Activated naive CD8-positive, alpha-beta T cell treated with anti-CD3 and anti-CD28 coated beads for 36 hours (primary cell): ENCODE measurements at regions not wholly inside any gene's neighbourhood (a gene's known extent, or its start where the extent isn't known, plus 50 kb on each side); places are given as distances from the start of the nearest gene placed in this dataset.

Source experiments
- DNase-seq: peaks from one replicate; pipeline ENCODE4 v3.0.0; 2021
- H3K27ac Mint-ChIP-seq: one replicate; pipeline ENCODE4 v1.8.0; 2022; ENCODE audit warnings: mild to moderate bottlenecking, moderate library complexity, mixed read lengths
- H3K27me3 Mint-ChIP-seq: one replicate; pipeline ENCODE4 v1.8.0; 2022; ENCODE audit warnings: mild to moderate bottlenecking, mixed read lengths
- H3K36me3 Mint-ChIP-seq: one replicate; pipeline ENCODE4 v1.8.0; 2021; ENCODE audit warnings: mild to moderate bottlenecking, mixed read lengths
- H3K4me1 Mint-ChIP-seq: one replicate; pipeline ENCODE4 v1.8.0; 2021; ENCODE audit warnings: mixed read lengths
- H3K4me3 Mint-ChIP-seq: one replicate; pipeline ENCODE4 v1.8.0; 2022; ENCODE audit warnings: mild to moderate bottlenecking, moderate library complexity, mixed read lengths
- H3K9me3 Mint-ChIP-seq: one replicate; pipeline ENCODE4 v1.8.0; 2022; ENCODE audit warnings: mixed read lengths

GRCh38 chr6:25022140-25022553 lies 86.4 kb upstream of the RIPOR2 start:
- DNase-seq = no peak
- Mint-ChIP-seq H3K36me3 (no peaks in the 10 kb centered on the region), H3K27me3 (no peaks in the 10 kb centered on the region), H3K27ac (no peak overlapping the region), H3K4me1 (peaks cover 47% of the 10 kb centered on the region), H3K9me3 (no peaks in the 10 kb centered on the region), H3K4me3 (no peak overlapping the region)

DNA sequence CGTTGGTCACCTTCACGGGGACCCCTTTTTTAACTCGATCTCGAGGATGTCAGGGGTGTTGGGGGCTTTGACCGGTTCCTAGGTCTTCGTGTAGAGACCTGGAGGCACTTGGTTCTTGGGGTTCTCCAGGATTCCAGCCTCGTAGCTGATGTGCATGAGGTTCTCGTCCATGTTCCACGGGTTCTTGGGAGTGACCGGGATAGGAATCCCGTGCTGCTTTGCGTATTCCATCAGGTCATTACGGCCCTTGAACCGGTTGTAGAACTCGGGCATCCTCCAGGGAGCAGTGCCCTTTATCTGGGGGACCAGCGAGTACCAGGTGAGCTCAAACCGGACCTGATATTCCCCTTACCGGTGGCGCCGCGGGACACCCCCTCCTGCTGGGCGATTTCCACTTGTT lies 88.0 kb upstream of the RIPOR2 start:
- Mint-ChIP-seq H3K27me3 (no peaks in the 10 kb centered on the region), H3K9me3 (no peaks in the 10 kb centered on the region)

GRCh38 chr6:25024821-25025220 lies 89.1 kb upstream of the RIPOR2 start:
- Mint-ChIP-seq H3K27ac (peak overlapping the region; percentile 12), H3K36me3 (no peaks in the 10 kb centered on the region), H3K4me1 (peaks cover 46% of the 10 kb centered on the region), H3K9me3 (no peaks in the 10 kb centered on the region), H3K4me3 (no peak overlapping the region), H3K27me3 (no peaks in the 10 kb centered on the region)
- DNase-seq = no peak

More for the DNA sequence above, 88.0 kb upstream of the RIPOR2 start:
- Mint-ChIP-seq H3K4me1 (peaks cover 42% of the 10 kb centered on the region), H3K4me3 (no peak overlapping the region), H3K36me3 (no peaks in the 10 kb centered on the region), H3K27ac (no peak overlapping the region)
- no peak for DNase-seq

GRCh38 chr6:25025248-25025918 lies 89.6 kb upstream of the RIPOR2 start:
- Mint-ChIP-seq H3K27me3 (no peaks in the 10 kb centered on the region), H3K4me1 (peaks cover 43% of the 10 kb centered on the region)

DNA sequence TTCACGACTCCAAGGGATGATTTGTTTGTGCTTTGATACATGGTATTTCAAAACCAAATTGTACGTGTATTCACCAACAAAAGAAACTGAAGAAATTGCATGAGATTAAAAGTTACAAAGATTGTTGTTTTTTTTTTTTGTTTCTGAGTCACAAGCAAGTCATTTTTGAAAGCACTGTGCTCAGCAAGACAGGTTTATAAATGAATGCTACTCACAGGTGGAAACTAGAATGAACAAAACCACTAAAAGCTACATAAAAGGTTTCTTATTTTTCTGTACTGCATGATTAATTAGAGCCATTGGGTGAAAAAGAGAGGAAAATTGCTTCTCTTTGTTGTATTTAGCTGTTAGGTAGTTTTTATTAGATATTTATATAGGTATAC lies 90.2 kb upstream of the RIPOR2 start:
- peak overlapping the region; percentile 84 for H3K27ac Mint-ChIP-seq
- no peaks in the 10 kb centered on the region for H3K36me3 Mint-ChIP-seq

More at GRCh38 chr6:25025248-25025918, 89.6 kb upstream of the RIPOR2 start:
- H3K9me3 Mint-ChIP-seq = no peaks in the 10 kb centered on the region
- no peak for DNase-seq
- H3K4me3 Mint-ChIP-seq = peak overlapping the region; percentile 63
- H3K27ac Mint-ChIP-seq = peak overlapping the region; percentile 84
- no peaks in the 10 kb centered on the region for H3K36me3 Mint-ChIP-seq

GRCh38 chr6:25026723-25027122 lies 91.0 kb upstream of the RIPOR2 start:
- Mint-ChIP-seq H3K4me1 (peaks cover 40% of the 10 kb centered on the region), H3K27ac (peak overlapping the region; percentile 45), H3K36me3 (no peaks in the 10 kb centered on the region), H3K4me3 (no peak overlapping the region), H3K27me3 (no peaks in the 10 kb centered on the region), H3K9me3 (no peaks in the 10 kb centered on the region)
- DNase-seq = no peak

More for the DNA sequence above, 90.2 kb upstream of the RIPOR2 start:
- peak overlapping the region; percentile 63 for H3K4me3 Mint-ChIP-seq
- H3K9me3 Mint-ChIP-seq = no peaks in the 10 kb centered on the region
- H3K4me1 Mint-ChIP-seq = peaks cover 41% of the 10 kb centered on the region
- no peak for DNase-seq
- no peaks in the 10 kb centered on the region for H3K27me3 Mint-ChIP-seq

- peak overlapping the region; percentile 60 for H3K4me3 Mint-ChIP-seq
- peak; percentile 79 for DNase-seq
- H3K36me3 Mint-ChIP-seq = no peaks in the 10 kb centered on the region
- peaks cover 35% of the 10 kb centered on the region for H3K4me1 Mint-ChIP-seq
- peak overlapping the region; percentile 79 for H3K27ac Mint-ChIP-seq
- H3K27me3 Mint-ChIP-seq = no peaks in the 10 kb centered on the region
- H3K9me3 Mint-ChIP-seq = no peaks in the 10 kb centered on the region
These were observed 91.6 kb upstream of the RIPOR2 start for GRCh38 chr6:25027221-25027916.

- DNase-seq = no peak
- Mint-ChIP-seq H3K9me3 (no peaks in the 10 kb centered on the region), H3K27ac (no peak overlapping the region), H3K36me3 (no peaks in the 10 kb centered on the region), H3K4me1 (peaks cover 37% of the 10 kb centered on the region), H3K27me3 (no peaks in the 10 kb centered on the region), H3K4me3 (no peak overlapping the region)
These were observed 92.6 kb upstream of the RIPOR2 start for GRCh38 chr6:25028328-25028727.

DNA sequence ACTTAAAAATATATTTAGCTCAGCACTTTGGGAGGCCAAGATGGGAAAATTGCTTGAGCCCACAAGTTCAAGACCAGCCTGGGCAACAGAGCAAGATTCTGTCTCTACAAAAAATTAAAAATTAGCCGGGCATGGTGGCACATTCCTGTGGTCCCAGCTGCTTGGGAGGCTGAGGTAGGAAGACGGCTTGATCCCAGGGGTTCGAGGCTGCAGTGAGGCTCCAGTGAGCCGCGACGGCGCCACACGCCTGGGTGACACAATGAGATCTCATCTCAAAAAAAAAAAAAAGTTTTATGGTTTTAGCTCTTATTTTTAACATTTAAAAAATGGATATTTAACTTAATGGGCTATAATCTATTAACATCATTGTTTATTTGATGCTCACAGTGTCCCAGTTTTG lies 97.2 kb upstream of the RIPOR2 start:
- no peak overlapping the region for H3K27ac Mint-ChIP-seq
- H3K4me1 Mint-ChIP-seq = peaks cover 36% of the 10 kb centered on the region
- H3K36me3 Mint-ChIP-seq = peaks cover 3% of the 10 kb centered on the region
- H3K27me3 Mint-ChIP-seq = no peaks in the 10 kb centered on the region
- H3K4me3 Mint-ChIP-seq = no peak overlapping the region
- H3K9me3 Mint-ChIP-seq = no peaks in the 10 kb centered on the region
- DNase-seq = no peak

- no peak for DNase-seq
These were observed 98.7 kb upstream of the RIPOR2 start for GRCh38 chr6:25034431-25034921.

DNA sequence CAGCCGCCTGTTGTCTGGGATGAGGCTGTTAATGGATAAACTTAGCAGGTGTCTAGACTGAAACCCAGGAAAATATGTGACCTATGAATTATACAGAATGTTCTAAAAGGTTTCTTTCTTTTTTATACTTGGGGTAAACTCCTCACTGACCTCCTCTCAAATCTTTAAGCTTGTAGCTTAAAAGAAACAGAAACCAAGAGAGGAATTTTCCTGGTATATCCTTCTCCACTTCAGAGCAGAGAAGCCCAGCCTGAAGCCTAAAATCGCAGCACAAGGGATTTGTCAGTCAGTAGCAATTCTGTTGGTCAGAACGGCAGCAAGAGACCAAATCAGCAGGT lies 99.4 kb upstream of the RIPOR2 start:
- DNase-seq = no peak
- peak overlapping the region; percentile 46 for H3K27ac Mint-ChIP-seq
- no peaks in the 10 kb centered on the region for H3K27me3 Mint-ChIP-seq
- peaks cover 10% of the 10 kb centered on the region for H3K36me3 Mint-ChIP-seq
- peak overlapping the region; percentile 78 for H3K4me3 Mint-ChIP-seq
- H3K9me3 Mint-ChIP-seq = no peaks in the 10 kb centered on the region
- H3K4me1 Mint-ChIP-seq = peaks cover 48% of the 10 kb centered on the region

More at GRCh38 chr6:25034431-25034921, 98.7 kb upstream of the RIPOR2 start:
- Mint-ChIP-seq H3K4me3 (peak overlapping the region; percentile 78), H3K4me1 (peaks cover 44% of the 10 kb centered on the region), H3K27me3 (no peaks in the 10 kb centered on the region), H3K27ac (peak overlapping the region; percentile 78), H3K9me3 (no peaks in the 10 kb centered on the region), H3K36me3 (peaks cover 8% of the 10 kb centered on the region)

DNA sequence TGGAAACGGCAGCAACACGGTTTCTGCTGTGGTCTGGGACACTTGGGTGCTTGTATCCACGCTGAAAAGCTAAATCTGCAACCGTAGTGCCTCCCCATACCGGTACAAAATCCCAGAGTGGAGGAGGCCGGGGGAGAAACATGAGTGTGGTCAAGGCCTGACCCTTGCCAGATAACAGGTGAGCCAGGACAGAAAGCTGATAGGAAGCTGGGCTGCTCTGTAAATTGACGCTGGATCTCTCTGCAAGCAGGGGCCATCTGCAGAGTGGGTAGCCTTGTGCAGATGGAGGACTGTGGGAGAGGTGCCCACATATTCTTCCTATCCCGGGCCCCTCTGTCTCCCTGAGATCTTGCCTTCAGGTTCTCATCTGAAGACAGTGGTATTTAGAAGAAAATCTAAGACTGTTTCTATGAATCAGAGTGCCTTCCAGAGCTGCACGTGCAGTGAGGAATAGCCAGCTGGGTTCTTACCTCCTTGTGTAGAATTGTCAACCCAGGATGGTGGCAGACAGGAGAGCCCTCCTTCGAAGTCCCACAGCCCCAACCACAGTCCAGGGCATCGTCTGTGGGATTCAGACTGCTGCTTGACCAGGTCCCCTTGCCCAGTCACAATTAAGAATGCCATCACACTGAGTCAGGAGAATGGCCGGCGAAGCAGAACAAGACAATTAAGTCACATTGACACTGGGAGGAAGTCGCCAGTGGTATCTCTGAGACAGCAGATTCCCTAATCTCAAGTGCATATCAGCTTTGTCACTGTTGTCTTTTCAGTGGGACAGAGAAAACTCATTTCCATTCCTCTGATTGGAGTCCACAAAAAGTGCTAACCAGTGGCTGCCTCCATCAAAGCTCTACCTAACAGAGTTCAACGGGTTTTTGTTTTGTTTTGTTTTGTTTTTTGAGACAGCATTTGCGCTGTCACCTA lies 100.0 kb upstream of the RIPOR2 start:
- peaks cover 51% of the 10 kb centered on the region for H3K4me1 Mint-ChIP-seq
- no peaks in the 10 kb centered on the region for H3K9me3 Mint-ChIP-seq
- peak overlapping the region; percentile 78 for H3K4me3 Mint-ChIP-seq
- no peak for DNase-seq
- no peaks in the 10 kb centered on the region for H3K27me3 Mint-ChIP-seq
- peak overlapping the region; percentile 46 for H3K27ac Mint-ChIP-seq
- H3K36me3 Mint-ChIP-seq = peaks cover 10% of the 10 kb centered on the region

- Mint-ChIP-seq H3K9me3 (no peaks in the 10 kb centered on the region), H3K36me3 (peaks cover 10% of the 10 kb centered on the region), H3K4me3 (peak overlapping the region; percentile 78), H3K27ac (peak overlapping the region; percentile 46), H3K27me3 (no peaks in the 10 kb centered on the region), H3K4me1 (peaks cover 58% of the 10 kb centered on the region)
- DNase-seq = no peak
These were observed 100.7 kb upstream of the RIPOR2 start for GRCh38 chr6:25036461-25036860.

DNA sequence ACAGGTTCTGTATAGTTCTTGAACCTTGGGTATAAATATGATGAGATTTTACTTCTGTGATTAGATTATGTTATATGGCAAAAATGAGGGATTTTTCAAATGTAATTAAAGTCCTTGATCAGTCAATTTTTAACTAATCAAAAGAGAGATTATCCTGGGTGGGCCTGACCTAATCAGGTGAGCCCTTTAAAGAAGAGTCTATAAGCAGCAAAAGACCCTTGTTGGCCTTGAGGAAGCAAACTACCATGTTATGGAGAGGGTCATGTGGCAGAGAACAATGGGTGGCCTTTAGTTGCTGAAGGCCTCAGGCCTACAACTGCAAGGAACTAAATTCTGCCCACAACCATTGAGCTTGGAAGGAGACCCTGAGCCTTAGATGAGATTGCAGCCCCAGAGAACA lies 102.5 kb upstream of the RIPOR2 start:
- Mint-ChIP-seq H3K27ac (no peak overlapping the region), H3K36me3 (peaks cover 10% of the 10 kb centered on the region), H3K4me1 (peaks cover 72% of the 10 kb centered on the region), H3K9me3 (no peaks in the 10 kb centered on the region), H3K27me3 (no peaks in the 10 kb centered on the region), H3K4me3 (no peak overlapping the region)
- DNase-seq = no peak

GRCh38 chr6:25038999-25039398 lies 103.2 kb upstream of the RIPOR2 start:
- Mint-ChIP-seq H3K9me3 (no peaks in the 10 kb centered on the region), H3K27me3 (no peaks in the 10 kb centered on the region), H3K27ac (peak overlapping the region; percentile 58), H3K4me3 (peak overlapping the region; percentile 11), H3K4me1 (peaks cover 70% of the 10 kb centered on the region), H3K36me3 (peaks cover 10% of the 10 kb centered on the region)
- DNase-seq = no peak
